ENCODE measurements at regions not wholly inside any gene's neighbourhood (a gene's known extent, or its start where the extent isn't known, plus 50 kb on each side); places are given as distances from the start of the nearest gene placed in this dataset.

DNA sequence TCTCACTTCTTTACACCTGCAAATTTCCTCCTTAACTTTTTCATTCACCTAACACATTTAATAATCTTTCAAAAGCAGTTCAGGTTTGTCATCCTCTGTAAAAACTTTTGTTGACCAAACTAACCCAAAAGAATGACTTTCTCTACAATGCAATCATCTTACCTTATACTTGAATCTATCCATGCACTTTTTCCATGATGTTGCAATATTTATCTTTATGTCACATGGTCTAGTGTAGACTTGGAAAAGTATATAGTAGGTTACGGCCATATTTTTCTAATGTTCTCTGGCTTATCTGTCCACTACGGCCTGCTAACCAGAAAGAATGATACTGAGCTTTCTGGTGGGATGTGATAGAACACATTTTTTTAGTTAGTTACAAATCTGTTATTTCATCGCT is 431.0 kb upstream of the SOX9 start:
- DNase-seq: no peak

DNA sequence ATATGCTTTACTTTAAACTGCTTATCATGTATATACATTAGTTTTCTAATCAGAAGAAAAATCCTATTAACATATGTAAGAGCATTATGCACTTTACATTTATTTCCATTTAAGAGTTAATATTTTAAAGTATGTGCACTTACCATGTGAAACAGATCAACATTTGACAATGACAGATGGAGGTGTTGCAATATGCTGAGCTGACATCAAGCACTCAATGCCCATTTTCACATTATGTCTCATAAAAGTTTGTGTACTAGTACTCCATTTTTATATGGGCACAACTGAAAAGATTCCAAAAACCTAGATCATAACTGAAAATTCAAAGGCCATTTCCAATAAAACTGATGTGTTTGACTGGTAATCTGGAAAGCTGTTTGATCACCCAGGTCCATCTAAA is 420.9 kb upstream of the SOX9 start:
- DNase-seq: no peak

DNA sequence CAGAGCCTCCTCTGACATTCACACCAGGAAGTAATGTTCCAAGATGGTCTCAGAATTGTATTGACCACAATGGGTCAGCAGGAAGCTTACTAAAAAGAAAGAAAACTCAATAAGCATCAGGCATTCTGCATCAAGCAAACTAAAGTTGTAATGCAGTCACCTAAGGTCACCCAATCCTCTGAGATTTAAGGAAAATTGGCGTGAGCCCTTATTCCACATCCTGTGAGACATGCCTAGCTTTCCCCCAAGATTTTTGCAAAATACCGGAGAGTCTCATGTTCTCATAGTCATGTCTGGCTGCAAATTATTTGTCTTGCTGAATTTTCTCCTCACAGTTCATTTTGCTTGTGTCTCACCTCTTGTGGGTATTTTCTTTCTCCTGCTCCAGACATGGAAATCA is 417.1 kb upstream of the SOX9 start:
- DNase-seq: no peak

DNA sequence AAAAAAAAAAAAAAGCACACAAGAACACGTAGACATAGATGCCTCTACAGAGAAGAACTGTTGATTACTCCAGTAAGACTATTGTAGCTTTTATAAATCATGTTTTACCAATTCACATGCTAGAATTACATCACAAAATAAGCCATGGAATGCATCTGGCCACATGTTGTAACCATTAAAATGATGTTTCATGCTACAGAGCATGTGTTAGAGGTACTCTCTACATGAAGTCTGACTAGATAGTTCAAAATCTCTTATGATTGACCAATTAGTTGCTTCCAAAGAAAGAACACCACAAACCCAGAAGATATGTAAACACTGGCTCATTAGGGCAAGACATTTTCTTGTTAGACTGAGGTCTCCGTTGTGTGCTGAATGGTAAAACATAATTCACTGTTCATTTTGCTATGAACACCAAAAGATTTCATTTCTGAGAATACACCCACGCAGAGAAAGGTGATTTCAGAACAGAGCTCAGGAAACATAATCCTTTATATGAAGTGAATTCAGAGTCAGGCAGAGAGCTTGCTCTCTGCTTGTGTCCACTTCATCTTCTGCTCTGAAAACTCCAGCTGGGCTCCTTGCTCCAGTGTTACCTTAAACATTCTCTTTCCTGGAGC is 411.4 kb upstream of the SOX9 start:
- no peak for DNase-seq

DNA sequence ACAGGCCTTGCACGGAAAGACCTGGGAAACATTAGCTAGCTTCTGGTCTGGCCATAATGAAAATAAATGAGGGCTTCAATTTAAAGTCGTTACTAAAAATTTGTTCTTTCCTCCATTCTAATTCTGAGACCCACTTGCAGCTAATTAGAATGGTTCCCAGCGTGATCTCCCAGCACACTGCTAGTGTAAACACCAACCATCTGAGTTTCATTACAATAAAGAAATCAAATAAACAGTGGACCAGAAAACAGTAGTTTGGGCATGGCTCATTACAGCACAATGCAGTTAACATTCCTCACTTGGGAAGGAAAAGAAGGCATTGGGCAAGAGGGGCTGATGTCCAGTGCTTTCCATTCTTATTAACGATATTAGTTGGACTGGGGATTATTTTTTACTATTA is 410.9 kb upstream of the SOX9 start:
- no peak for DNase-seq

DNA sequence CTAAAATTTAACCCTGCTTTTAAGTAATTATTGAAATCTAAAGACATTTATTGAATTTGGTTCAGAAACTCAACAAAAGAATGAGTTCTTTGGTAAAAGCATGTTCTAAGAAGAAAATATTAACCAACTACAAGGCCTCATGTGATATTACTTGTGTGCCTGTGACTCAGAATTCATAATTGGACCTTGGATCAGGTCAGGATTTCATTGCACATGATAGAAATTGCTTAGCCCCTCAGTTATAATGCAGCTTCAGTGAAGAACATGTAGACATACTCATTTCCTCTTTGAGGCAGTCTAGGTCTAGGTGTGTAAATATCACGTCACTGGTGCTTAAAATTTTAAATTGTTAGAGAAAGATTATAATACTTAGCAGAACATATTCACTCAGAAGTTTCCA is 410.0 kb upstream of the SOX9 start:
- DNase-seq: no peak

DNA sequence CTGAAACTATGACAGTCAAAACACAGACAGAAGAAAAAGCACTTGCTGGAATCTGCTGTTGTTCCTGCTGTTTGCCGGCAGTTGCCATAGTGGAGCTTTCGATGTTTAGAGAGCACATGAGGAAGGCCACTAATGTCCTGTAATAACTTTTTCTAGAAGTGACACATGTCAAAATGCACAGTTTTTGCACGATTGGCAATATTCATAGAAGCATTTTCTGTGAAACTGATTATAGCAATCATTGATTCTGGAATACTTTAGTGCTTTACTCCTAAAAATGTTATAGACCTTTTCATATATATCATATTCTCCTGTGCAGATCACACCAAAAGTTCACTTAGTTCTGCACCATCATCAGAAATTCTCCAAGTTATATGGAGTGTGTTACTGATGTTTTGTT is 407.0 kb upstream of the SOX9 start:
- no peak for DNase-seq

DNA sequence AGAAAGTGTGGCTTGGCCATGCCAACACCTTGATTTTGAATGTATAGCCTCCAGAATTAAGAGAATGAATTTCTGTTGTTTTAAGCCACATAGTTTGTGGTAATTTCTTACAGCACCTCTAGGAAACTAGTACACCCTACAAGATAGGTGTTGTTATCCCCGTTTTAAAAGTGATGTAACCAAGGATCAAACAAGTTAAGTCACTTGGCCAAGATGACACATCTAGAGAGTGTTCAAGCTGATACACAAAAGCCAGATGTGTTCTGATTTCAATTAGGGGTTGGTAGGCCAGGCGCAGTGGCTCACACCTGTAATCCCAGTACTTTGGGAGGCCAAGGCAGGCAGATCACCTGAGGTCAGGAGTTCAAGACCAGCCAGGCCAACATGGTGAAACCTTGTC is 396.5 kb upstream of the SOX9 start:
- no peak for DNase-seq

DNA sequence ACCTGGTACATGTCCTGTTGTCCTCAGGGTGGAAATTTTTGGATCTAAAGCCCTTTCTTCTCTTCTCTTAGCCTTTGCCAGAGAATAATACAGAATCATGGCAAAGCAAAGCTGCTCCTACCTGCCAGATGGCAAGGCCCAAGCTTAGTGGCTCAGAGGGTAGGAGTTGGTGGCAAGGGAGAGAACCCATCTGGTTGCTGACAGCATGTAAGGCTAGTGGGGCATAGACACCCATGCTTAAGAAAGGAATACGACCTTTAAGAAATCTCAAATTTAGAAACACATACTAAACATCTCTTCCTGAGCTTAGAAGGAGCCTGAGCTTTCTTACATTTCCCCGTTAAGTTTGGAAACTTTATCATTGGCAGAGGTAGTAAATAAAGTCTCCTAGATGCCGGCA is 395.0 kb upstream of the SOX9 start:
- no peak for DNase-seq

DNA sequence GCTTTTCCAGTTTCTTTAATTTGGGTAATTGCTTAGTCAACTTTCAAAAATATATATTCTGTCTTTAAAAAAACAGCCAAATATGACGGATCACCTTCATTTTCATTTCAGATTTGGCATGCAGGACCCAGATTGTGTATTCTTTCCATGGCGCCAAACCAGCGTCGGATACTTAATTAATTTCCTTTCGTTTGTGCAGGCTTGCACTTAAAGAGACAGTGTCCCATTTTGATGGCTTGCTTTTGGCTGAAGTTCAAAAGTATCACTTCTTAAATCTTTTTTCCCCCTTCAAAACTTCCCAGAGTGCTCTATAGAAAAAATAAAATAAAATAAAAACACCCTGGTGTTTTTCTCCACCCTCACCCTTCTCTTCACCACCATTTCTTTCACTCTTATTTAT is 394.5 kb upstream of the SOX9 start:
- no peak for DNase-seq

DNA sequence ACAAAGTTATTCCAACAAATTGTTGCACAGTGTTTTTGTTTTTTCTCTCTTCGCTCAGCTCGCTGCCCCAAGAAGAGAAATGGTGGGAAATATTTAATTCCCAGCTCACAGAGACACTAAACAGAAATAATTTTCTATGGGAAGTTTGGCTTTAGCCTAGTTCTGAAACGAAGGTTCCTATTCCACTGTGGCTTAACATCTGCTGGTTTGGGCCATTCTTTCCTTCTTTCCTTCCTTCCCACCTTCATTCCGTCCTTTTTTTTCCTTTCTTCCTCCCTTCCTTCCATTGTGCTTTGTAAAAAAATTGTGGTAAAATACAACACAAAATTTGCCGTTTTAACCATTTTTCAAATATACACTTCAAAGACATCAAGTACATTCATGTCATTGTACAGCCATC is 393.5 kb upstream of the SOX9 start:
- no peak for DNase-seq

DNA sequence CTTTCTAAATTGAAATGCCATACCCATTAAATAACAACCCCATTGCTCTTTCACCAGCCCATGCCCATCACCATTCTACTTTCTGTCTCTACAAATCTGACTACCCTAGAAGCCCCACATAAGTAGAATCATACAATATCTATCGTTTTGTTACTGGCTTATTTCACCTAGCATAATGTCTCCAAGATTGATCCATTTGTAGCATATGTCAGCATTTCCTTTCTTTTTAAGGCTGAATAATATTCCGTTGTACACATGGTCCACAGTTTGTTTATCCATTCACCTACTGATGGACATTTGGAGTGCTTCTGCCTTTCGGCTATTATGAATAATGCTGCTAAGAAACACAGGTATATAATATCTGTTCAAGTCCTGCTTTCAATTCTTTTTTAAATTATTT is 393.1 kb upstream of the SOX9 start:
- no peak for DNase-seq

DNA sequence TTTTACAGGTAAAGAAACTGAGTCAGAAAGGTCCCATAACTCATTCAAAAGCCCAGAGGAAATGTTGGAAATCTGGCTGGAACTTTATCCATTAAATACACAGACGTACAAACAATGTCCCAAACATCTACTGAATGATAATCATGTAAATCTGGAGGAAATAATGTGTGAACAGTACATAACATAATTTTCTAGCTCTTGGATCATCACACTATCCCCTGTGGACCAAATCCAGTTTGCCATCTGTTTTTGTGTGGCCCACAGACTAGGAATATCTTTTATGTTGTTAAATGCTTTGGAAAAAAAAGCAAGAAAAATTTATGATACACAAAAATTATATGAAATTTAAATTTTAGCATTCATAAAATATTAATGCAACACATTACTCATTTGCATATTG is 389.9 kb upstream of the SOX9 start:
- DNase-seq: no peak

DNA sequence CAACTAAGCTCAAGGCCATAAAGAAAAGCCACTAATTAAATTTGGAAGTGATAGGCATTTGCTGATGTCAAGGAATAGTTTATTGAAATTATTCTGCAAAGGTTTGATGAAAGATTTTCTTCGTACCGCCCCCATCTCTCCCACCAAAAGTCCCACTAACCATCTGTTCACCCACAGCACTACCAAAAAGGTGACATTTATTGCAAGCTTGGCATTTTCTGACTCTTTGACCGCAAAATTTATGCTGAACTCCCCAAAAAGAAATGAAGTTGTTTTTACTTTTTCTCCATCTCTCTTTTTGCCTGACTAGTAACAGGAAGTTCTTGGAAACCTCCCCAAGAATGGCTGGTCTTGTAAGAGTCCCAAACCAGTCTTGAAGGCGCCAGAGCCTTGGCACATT is 384.9 kb upstream of the SOX9 start:
- no peak for DNase-seq

DNA sequence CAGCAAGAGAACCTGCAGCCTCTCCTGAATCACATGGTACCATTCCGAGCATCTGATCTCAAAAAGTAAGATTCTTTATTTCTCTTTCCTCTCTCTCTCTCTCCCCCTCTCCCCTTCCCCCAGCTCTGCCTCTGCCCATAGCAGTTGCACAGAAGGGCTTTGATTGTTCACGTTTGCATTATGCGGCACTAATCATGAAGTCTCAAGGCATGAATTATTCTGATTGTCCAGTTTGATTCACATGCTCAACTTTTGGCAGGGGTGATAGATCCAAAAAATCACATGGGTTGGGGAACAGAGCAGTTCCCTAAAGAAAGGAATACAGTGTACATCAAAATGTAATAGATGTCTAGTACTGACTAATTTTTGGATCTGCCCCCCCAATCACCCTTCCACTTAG is 380.0 kb upstream of the SOX9 start:
- DNase-seq: no peak

DNA sequence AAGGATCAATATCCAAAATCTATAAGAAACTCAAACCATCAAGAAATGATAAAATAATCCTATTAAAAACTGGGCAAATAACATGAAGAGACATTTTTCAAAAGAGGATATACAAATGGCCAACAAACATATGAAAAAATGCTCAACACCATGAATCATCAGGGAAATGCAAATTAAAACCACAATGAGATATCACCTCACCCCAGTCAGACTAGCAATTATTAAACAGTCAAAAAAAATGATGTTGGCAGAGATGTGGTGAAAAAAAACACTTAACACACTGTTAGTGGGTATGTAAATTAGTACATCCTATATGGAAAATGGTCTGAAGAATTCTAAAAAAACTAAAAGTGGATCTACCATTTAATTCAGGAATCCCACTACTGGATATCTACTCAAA is 379.0 kb upstream of the SOX9 start:
- no peak for DNase-seq

DNA sequence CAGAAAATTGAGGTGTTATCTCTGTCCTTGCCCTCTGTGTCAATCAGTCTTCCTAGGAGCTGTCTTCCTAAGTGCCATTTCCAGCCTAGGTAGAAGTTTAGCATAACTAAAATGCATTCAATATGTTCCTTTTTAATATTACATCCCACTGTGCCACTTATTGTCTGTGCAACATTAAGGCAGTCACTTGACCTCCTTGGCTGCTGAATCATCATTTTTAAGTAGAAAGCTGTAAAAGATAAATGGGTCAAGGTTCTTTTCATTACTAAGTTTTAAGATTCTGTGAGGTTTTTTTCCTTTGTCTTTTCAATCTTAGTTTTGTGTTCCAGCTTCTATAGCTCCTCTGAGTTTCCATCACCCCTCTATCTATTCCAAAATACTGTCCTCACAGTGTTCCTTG is 371.9 kb upstream of the SOX9 start:
- DNase-seq: no peak

DNA sequence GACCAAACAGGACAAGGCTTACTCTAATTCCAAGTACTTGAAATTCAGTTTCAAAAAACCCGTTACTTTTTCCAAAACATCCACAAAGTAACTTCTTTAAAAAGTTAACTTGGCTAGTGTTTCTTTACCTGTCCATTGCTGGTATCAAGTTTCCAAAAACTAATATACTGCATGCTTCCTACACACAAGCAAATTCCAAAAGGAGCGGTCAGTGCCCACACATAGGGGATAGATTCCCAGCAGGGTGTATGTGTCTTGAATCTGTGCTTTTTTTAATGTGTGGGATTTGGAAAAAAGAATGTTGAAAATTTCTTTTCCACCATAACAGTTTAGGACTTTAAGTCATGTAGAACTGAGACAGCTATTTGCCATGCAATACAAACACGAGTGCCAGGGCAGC is 367.8 kb upstream of the SOX9 start:
- no peak for DNase-seq

DNA sequence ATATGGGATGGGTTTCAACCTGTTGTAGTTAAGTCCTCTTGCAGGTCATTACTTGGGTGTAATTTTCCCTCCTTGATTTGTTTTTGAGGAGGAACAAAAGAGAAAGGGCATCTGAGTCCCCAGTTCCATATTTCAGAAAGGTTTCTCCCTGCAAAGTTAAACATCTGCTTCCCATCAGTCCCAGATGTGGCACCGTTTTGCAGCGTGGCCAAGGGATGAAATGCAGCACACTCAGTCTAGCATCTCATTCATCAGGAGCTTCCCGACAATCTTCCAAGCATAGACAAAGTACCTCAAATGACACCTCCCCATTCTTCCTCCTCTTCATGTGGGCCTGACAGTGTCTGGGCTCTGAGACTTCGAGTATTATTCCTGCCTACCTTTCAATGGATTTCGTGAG is 363.7 kb upstream of the SOX9 start:
- no peak for DNase-seq

DNA sequence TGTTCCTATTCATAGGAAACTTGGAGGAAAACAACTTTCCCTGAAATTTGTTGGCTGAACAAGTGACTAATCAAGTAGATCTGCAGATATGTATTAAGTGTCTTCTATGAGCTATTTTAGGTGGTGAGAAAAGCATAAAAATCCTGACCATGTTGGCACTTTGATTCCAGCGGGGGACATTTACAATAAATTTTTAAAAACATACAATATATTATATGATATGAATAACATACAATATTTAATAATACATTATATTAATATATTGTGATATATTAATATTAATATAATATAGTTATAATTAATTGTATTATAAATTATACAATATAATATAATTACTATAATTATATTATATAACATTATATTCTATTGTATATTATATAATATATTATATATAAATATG is 362.9 kb upstream of the SOX9 start:
- DNase-seq: no peak

DNA sequence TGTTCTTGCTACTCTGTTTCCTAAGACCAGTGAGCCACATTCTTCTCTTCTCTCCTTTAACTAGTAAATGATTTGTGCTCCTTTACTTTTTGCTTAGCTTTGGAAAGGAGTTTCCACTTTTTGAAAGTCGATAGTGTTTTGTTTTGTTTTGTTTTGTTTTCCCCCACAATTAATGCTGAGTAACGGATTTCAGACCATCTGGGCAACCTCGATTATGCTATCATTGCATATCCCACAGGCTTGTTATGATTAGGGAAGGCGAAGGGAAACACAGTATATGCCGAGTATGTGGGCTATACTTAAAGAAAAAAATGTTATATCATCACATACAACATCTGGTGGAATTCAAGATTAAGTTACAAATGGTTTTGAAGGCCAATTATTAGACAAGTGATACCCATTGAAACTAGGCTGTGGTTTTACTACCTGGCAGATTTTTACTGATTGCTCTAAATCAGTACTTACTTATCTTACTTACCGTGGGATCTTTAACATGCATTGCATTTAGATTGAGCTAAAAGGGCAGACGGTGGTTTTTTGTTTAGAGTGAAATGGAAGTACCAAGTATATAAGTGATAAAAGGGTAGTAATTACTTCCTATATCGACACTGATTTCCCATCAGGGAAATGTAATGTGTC is 361.3 kb upstream of the SOX9 start:
- no peak for DNase-seq

DNA sequence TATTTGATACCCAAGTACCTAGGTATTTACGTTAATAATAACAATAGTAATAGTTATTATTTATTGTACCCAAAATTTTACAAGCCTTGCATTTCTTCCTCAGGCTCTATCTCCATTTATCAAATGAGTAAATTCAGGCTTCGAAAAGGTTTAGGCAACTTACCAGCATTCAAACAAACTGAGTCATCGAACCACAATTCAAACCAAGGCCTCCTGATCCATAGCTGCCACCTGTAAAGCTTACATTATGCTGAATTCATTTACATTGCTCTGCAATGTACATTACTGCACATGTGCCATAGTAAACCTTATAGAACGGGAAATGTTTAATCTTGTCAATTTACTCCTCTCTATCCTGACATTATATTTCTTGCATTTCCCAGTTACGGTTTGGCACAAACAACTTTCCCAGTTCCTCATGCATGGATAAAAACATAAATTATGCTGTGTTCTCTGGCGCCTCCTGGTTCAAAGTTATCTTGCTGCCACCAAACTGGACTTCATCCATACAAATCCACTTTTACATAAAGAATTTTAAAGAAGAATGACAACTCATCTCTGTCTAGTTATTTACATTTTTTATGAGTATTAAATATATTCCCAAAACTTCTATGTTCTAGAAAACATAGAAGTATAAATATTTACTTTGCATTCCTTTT is 360.6 kb upstream of the SOX9 start:
- DNase-seq: no peak

DNA sequence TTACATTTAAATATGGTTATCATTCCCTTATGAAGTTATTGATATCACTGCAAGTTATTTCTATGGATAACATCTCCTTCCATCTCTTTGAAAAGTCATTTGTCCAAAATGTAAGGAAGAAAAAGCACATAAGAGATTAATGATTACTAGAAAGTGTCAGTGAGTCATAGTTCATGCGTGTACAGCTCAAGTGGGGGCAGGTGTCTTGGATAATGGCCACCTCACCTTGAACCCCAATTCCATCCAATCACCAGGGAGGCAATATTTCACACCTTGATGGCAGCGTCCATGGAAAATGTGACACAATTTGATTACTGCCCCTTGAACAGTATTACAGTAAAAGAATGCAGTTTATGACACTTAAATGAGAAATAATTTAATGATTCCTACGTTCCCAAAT is 358.3 kb upstream of the SOX9 start:
- DNase-seq: no peak

DNA sequence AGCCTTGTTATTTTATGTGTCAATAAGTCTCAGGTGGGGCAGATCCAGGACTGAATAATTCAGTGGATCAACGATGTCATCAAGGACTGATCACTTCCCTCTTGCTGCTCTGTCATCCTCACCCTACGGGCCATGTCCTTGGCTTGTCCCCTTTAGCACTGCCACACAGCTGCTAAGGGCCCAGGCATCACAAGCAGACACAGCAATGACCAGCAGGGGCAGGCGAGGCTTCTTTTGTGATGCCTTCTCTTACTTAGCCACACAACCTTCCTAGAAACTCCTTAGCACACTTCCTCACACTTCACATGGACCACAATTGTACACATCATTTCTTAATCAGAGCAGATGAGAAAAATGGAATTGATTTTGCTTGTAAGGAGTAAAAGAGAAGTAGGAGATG is 356.3 kb upstream of the SOX9 start:
- no peak for DNase-seq

DNA sequence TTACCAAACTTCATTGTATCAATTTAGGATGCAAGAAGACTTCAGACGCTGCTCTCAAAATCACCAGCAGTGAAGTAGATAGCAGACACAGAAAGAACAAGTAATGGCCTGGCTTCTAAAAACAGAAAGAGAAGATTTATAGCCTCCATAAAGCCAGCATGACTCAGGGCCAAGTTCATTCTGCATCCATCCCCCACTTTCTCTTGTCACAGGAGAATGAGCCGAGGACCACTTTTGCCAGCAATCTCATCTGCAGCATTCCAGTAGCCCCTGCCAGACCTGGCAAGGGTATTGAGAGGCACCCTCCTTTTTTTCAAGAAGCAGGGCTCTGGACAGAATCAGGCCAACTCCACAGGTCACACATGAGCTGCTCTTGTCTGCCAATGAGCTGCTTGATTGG is 355.4 kb upstream of the SOX9 start:
- no peak for DNase-seq

All from stimulated activated CD4-positive, alpha-beta T cell treated with anti-CD3 and anti-CD28 coated beads, Interleukin-2, amount 100 ng/mL, for 48 hours (primary cell).